LoVo (cell line): ENCODE measurements at regions not wholly inside any gene's neighbourhood (a gene's known extent, or its start where the extent isn't known, plus 50 kb on each side); places are given as distances from the start of the nearest gene placed in this dataset.
"Not testable (repeated sequence)": the region's sequence is repeated elsewhere in the genome, so short reads cannot be mapped to it uniquely, and the experiment has no call there.

ENCODE experiments used
- DNase-seq: peaks from one replicate; pipeline ENCODE4 v3.0.0-alpha.2; 2016; ENCODE audit warnings: low spot score

DNA sequence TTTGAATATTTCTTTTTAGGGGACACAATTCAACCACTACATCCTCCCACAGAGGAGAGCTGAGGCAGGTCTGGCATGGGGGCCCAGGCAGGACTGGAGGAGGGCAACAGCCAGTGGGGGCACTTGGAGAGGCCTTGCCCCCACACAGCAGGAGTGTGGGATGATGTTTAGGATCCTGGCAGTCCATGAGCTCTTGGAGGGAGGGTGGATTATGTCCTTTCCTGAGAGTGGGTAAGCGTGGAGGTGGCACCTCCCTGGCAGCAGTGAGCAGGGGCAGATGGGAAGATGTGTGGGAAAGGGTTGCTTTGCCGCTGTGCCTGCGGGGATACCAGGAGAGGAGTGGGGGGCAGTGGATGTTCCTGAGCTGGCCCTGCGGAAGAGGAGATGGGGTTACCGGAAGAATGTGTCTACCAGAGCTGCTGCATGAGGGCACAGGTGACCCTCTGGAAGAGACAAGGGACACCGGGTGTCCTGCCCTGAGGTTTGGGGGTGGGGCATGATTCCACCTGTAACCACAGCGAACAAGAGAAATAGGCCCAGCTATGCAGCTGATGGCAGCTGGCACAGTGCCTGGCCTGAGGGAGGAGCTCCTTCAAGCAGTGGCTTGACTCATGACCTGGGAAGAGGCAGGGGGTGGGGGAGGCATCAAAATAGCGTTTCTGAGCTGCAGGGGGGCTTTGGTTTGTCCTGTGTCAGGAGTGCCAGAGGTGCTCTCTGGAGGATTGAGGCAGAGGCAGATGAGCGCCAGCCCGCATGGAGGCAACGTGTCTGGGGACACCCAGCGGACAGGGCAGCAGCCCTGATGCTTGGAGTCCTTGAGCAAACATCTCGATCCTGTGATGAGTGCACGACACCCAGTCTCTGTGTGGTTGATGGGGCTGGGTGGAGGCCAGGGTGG lies 123.9 kb upstream of the TMPRSS2 start:
- peak; percentile 84 for DNase-seq

DNA sequence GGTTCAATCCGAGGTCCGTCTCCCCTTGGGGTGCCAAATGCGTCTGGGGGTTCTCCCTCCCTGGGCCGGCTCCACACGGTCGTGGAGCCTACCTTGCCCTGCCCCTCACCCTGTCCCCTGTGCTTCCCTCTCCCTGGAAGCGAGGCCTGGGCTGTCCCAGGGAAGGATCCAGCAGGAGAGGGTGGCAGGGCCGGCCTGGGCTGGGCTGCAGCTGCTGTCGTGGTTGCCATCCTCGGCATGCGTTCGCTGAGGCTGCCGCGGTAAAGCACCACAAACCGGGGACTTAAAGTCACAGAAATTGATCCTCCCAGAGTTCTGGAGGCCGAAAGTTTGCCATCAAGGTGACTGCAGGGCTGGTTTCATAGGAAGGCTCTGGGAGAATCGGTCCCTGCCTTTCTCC lies 123.0 kb upstream of the TMPRSS2 start:
- DNase-seq: no peak

DNA sequence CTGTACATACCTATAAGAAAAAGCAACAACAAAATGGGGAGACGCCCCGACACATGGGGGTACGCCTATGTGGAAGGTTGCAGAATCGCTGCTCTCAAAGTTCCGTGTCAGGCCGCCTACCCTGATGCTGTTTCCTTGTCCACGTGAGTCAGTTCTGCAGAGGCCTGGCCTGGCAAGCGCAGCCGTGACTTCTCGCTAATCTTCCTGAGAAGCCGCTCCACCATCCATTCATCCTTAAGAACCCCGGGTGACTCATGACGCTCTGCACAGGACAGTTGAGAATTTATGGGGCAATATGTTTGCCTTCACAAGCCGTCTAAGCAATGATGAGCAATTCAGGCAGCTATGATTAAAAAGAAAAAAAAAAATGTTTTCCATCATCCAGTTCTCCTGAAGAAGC lies 122.3 kb upstream of the TMPRSS2 start:
- peak; percentile 97 for DNase-seq

DNA sequence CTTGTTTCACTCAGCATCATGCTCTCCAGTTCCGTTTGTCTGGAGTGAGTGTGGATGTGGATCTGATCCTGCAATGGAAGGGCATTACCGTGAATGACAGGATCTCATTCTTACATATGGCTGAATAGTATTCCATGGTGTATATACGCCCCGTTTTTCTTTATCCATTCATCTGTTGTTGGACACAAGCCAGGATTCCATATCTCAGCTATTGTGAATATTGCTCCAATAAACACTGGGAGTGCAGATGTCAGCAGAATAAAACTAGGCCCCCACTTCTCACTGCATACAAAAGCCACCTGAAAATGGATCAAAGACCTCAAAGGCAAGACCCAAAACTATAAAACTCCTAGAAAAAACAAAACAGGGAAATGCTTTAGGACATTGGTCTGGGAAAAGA lies 120.3 kb upstream of the TMPRSS2 start:
- no peak for DNase-seq

DNA sequence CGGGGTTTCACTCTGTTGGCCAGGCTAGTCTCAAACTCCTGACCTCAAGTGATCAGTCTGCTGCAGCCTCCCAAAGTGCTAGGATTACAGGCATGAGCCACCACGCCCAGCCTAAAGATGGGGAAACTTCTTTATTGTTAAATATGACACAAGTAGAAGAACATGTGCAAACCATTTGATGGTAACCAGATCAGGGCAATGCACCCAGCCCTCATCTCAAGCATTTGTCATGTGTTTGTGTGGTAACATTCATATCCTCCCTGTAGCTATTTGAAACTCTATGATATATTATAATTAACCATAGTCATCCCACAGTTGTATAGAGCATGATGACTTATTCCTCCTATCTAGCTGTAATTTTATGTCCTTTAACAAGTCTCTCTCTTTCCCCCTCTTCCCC lies 119.5 kb upstream of the TMPRSS2 start:
- DNase-seq: no peak

DNA sequence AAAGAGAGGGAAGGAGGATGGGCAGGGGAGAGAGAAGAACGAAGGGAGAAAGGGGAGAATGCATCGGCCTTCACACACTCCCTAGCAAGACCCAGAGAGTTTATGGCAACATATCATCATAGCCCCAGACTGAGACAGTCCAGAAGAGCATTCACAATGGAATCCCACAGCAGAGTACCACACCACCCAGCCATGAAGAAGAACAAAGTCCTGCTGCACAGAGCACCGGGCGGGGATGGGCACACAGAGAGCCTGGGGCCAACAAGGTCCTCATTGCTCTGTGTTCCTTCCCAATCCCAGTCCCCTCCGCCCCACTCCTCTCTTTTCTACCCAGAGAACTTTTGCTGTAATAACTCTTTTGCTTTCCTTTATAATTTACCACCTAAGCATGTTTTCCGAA lies 118.1 kb upstream of the TMPRSS2 start:
- DNase-seq: no peak

DNA sequence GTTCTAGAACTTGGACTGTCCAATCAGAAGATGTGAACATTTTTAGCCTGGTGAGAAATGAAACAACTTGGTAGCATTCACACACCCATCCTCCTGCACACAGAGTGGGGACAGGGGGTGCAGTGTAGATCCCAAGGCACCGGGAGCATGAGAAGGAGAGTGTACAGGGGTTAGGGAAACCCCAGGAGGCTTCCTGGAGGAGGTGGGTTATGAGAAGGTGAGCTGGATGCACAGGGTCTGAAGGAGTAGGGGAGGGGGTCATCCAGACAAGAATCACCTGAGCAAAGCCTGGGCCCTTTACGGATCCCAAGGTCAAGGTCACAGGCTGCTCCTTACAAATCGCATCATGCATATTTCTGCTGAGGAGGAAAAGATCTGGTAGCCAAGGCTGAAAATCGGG lies 117.5 kb upstream of the TMPRSS2 start:
- DNase-seq: no peak

DNA sequence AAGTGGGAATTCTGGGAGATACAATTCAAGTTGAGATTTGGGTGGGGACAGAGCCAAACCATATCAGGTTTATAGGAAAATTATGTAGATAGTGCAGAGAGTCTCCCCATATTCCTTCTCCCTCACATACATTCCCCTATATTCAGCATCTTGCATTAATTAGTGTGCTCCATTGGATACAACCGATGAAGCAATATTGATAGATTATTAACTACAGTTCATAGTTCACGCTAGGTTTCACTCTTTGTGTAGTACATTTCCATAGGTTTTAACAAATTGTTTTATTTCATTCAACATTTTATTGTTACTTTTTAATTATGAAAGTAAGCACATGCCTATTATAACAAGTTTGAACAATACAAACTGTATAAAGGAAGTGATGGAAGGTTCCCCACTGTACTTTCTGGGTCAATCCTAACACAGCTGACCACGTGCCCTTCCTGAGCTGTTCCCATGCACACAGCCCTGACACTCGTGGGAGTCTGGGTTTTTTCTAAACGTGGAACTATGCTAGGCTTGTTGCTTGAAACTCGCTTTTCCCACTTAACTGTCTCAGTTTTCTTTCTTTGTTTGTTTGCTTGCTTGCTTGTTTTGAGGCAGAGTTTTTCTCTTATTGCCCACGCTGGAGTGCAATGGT lies 116.8 kb upstream of the TMPRSS2 start:
- DNase-seq: no peak

DNA sequence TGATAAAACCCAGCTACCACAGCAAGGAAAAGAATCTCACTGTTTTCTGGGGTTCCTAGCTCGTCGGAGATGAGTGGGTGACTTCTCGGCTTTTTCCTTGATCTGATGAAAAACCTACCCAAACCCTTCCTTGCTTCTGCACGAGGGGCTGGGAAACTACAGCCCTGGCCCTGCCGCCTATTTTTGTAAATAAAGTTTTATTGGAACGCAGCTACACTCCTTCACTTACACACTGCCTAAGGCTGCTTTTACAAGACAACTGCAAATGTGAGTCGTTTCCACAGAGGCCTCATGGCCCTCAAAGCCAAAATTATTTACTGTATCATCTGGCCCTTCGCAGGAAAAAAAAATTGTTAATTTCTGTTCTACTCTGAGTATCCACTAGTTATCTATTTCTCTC lies 116.0 kb upstream of the TMPRSS2 start:
- no peak for DNase-seq

DNA sequence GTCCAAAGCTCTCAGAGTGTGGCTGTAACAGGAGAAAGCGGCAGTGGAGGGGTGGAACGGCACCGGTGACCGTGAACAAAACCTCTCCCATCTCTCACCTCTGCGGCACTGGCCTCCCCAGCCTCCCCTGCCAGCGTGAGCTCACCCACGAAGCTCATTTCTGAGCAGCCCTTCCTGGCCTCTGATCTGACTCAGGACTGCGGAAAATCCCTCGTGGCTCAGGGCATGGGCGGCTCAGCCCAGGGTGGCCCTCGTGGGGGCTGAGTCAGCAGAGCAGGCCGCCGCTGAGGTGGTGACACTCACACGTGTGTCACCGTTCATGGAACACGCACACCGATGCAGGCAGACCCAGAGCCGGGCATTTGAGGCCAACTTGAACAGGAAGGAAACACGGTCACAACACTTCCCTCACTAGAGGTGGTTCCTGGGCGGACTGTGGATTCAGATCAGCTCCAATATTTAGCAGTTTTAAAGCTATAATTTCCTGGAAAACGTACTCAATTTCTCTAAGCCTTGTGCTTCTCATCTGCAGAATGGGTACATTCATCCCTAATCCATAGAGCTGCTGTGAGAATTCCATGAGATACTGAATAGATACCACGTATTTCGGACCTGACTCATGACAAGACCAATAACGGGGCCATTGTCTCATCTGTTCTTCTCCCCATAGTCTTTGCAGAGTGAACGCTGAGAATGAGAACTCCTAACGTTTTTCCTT lies 115.0 kb upstream of the TMPRSS2 start:
- DNase-seq: no peak

DNA sequence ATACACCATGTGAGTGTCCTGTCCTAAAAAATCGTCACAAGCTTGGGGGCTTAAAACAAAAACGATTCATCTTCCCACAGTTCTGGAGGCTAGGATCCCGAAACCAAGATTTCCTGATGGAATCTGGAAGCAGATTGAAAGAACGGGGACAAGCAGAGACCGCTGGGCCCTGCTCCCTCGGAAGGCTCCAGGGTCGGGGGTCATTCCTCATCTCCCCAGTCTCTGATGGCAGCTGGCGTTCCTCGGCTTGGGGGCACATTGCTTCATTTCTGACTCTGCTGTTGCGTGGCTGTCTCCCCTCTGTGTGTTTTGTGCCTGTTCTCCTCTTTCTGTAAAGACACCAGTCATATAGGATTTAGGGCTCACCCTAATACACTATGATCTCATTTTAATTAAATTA lies 114.2 kb upstream of the TMPRSS2 start:
- DNase-seq: no peak

DNA sequence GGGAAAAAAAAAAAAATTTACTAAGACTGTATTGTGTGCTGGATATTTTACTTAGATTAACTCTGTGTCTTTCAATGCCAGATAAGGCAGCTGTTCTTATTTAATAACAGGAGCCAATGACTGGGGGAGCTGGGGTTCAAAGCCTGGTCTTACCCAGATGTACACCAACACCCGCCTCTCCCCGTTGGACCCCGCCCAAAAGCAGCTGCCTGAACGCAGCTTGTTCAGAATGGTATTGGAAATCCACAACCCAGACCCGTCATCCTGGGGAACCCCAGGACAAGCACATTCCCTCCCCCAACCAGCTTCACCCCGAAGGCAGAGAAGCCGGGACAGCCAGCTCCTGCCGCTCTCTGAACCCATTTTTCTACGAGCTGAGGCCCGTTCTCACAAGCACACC lies 113.6 kb upstream of the TMPRSS2 start:
- no peak for DNase-seq

DNA sequence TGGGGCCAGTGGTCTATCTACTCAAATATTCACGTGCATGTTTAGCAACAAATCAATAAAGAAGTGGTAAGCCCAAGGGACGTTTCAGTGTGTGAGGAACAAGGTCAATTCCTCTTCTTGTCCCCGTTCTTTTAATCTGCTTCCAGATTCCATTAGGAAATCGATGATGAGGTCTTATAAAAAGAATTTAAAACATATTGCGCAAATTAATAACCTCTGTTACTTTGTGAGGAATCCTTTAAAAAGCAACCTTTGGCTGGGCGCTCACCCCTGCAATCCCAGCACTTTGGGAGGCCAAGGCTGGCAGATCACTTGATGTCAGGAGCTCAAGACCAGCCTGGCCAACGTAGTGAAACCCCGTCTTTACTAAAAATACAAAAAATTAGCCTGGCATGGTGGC lies 113.0 kb upstream of the TMPRSS2 start:
- DNase-seq: no peak

DNA sequence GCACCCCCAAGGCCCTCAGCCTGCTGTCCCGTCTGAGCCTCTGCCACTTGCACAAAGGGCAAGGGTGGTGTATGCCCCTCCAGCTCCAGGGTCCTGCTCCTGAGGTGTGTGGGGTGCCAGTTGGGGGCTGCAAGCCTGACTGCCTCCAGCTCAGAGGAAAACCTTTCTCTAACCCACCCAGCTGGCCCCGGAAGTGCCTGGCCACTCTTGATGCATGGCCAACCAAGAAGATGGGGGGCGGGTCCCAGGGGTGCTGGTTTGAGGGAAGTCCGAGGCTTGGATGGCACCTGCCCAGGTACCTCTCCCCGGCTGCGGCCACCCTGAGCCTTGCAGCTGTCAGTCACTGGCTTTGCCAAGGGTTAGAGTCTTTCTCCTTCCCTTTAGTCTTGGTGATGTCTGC lies 112.6 kb upstream of the TMPRSS2 start:
- no peak for DNase-seq

DNA sequence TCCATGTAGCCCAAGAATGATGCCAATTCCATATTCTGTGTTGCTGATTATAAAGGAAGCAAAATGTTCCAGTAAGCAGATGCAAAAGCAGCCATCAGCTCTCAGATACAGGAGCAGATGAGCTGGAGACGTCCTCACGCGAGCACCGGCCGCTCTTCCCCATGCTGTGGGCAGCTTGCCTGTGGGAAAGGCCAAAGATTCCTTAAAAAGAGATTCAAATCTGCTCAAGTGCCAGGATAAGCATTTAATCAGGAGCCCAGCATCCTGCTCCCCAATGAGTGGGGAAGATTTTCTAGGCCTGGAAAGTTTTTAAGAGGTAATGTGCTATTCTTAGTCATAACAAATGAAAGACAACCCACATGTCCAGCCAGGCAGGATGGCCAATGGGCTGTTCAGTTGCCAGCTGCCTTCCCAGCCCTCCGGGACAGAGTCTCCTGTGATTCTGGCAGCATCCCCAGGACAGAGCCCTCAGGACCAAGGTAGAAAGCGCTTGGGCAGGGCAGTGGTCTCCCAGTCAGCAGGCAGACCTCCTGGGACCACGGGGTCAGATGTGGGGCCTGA lies 108.2 kb upstream of the TMPRSS2 start:
- no peak for DNase-seq

DNA sequence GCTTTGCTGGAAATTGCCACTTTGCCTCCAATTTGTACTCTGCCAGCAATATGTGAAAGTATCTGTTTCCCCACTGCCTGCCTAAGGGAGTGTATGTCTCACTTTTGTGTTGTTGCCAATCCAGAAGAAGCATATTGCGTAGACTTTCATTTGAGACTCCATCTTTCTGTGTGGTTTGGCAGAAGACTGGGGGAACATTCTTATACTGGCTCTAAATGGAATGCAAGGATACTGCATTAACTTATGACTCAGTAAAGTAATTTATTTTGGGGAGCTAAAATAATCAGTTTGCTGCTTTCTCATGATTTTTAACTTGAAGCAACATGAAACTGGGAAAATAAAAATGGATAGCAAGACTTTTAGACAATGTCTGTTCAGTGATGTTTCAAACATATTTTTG lies 107.7 kb upstream of the TMPRSS2 start:
- no peak for DNase-seq

DNA sequence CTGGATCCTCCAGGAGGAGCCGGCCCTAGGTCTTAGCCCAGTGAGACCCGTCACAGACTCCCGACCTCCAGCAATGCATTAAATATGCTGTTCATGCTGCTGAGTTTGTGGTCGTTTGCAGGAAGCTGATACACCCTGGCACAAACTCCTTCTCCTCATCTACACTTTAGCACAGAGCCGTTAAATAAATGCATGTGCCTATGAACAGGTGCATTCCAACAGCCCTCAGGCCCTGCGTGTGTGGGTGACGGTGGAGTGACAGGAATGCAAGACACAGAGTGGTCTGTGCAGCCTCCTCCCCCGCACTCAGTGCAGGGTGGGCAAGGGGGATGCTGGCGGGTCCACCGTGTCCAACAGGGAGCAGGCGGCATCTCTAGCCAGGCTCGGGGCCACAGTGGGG lies 106.6 kb upstream of the TMPRSS2 start:
- DNase-seq: no peak

DNA sequence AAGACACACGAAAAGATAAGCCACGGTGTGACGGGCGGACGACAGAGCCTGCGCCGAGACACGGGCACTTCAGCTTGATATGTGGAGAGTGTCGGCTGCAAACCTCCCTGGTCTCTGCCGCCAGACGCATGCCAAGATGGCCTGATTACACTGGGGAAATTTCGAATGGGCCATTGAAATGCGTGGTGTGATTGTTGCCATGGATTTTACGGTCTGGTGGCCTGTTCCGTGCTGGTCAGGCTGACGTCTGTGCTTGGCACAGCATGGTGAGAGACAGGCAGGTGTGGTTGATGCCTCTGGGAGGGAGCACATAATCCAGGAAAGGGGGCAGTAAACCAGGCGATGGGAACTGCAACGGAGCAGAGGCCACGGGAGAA lies 105.6 kb upstream of the TMPRSS2 start:
- DNase-seq: no peak

DNA sequence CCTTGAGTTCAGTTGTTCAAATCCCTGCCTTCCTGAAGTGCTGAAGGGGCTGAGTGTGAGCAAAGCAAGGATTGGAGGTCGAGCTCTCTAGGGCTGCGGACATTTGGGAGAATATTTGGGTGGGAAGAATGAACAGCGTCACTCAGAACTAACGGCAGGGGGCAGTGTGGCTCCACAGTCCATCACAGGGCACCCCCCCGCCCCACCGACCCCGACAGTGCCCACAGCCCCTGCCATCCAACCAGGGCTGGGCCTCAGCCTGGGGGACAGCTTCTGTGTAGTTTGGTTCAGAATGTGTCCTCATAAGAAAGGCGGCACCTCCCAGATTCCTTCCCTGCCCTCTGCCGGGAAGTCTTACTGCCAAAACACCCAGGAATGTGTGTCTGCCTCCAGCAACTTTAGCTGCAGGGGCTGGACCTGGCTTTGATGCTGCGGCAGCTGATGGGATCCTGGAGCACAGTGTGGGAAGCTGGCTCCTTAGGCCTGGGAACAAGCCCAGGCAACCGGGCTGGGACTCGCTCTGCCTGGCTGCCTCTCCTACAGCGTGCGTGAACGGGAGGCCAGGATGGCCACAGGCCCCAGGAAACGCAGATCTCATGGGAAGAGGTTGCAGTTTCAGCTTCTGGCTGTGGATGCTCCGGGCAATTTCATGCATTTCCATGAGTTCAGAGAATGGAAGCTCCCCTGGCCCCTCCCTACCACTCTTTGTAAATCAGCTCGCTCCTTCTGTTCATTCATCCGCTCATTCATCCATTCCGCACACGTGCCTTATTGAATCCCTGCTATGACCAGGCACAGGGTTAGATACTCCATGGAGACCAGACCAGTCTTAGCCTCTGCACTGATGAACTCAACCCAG lies 104.9 kb upstream of the TMPRSS2 start:
- DNase-seq: peak; percentile 57

DNA sequence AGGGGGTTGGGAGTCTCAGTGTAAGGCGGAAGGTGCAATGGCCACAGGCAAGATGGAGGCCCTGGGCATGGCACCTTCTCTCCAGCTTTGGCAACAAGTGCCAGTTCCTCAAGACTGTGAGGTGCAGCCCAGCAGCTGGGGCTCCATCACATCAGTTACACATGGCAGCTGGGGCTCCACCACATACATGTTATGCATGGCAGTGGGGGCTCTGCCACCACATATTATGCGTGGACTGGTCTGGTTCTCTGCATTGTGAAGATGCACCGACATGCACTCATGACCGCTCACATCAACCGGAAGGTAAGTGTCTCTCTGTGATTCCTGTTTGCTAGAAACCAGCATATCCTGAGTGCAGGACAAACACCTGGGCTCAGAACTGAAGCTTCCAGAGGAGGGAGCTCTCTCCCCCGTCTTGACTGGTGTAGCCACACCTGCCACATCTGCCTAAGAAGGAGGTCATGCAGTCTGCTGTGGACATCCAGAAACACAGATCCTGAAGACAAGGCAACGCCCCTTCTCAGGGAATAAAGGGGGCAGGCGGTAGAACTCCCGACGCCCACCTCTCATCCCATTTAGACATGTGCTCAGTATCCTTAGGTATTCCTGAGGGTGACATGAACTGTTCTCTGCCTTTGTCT lies 104.1 kb upstream of the TMPRSS2 start:
- peak; percentile 47 for DNase-seq

DNA sequence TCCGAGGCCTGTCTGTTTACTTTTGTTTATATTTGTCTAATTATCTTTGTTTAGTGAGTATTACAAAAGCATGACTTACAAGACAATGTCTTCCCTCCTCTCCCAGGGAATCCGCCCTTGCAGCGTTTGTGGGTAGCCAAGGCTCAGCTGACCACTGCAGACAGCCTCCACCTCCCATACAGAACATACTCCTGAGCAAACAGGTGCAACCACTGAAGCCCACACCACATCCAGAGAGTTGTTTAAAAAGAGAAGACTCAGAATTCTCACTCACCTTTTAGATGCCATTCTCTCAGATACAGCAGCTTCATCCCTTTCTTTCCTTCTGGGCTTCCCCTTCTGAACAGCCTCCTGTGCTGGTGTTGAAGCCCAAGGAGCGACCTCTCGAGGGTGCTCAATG lies 103.5 kb upstream of the TMPRSS2 start:
- no peak for DNase-seq

DNA sequence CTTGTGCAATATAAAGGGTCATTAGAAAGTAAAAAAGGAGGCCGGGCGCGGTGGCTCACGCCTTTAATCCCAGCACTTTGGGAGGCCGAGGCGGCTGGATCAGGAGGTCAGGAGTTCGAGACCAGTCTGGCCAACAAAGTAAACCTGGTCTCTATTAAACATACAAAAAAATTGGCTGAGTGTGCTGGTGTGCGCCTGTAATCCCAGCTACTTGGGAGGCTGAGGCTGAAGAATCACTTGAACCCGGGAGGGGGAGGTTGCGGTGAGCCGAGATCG lies 102.8 kb upstream of the TMPRSS2 start:
- DNase-seq: not testable (repeated sequence)
